ENCODE measurements at regions not wholly inside any gene's neighbourhood (a gene's known extent, or its start where the extent isn't known, plus 50 kb on each side); places are given as distances from the start of the nearest gene placed in this dataset.

DNA sequence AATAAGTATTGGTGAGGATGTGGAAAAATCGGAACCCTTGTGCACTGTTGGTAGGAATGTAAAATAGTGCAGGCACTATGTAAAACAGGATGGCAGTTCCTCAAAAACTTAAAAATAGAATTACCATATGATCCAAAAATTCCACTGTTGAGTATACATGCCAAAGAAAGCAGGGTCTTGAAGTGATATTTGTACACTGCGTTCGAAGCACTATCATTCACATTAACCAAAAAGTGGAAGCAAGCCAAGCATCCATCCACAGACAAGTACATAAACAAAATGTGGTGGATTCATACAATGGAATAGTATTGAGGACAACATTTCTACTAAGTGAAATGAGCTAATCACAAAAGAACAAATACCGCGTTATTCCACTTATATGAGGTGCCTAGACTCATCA is 200.7 kb downstream of the TJP1 start:
- 90% methylated on average over 5 of the region's 5 CpGs for WGBS
- no peak for TF ChIP-seq FOXA2 (IDR thresholded peaks at IDR 0.05)
- TF ChIP-seq RXRA (IDR thresholded peaks at IDR 0.05), result no peak
- TF ChIP-seq RAD21 (IDR thresholded peaks at IDR 0.05), result no peak
- TF ChIP-seq, protein P1, sequence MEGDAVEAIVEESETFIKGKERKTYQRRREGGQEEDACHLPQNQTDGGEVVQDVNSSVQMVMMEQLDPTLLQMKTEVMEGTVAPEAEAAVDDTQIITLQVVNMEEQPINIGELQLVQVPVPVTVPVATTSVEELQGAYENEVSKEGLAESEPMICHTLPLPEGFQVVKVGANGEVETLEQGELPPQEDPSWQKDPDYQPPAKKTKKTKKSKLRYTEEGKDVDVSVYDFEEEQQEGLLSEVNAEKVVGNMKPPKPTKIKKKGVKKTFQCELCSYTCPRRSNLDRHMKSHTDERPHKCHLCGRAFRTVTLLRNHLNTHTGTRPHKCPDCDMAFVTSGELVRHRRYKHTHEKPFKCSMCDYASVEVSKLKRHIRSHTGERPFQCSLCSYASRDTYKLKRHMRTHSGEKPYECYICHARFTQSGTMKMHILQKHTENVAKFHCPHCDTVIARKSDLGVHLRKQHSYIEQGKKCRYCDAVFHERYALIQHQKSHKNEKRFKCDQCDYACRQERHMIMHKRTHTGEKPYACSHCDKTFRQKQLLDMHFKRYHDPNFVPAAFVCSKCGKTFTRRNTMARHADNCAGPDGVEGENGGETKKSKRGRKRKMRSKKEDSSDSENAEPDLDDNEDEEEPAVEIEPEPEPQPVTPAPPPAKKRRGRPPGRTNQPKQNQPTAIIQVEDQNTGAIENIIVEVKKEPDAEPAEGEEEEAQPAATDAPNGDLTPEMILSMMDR (IDR thresholded peaks at IDR 0.05; ENCODE audit: low read depth, low read length, missing input control), result no peak
- TF ChIP-seq, protein P2, sequence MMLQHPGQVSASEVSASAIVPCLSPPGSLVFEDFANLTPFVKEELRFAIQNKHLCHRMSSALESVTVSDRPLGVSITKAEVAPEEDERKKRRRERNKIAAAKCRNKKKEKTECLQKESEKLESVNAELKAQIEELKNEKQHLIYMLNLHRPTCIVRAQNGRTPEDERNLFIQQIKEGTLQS (IDR thresholded peaks at IDR 0.05), result no peak
- TF ChIP-seq, protein P3, sequence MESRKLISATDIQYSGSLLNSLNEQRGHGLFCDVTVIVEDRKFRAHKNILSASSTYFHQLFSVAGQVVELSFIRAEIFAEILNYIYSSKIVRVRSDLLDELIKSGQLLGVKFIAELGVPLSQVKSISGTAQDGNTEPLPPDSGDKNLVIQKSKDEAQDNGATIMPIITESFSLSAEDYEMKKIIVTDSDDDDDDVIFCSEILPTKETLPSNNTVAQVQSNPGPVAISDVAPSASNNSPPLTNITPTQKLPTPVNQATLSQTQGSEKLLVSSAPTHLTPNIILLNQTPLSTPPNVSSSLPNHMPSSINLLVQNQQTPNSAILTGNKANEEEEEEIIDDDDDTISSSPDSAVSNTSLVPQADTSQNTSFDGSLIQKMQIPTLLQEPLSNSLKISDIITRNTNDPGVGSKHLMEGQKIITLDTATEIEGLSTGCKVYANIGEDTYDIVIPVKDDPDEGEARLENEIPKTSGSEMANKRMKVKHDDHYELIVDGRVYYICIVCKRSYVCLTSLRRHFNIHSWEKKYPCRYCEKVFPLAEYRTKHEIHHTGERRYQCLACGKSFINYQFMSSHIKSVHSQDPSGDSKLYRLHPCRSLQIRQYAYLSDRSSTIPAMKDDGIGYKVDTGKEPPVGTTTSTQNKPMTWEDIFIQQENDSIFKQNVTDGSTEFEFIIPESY (IDR thresholded peaks at IDR 0.05), result no peak
- TF ChIP-seq GABPA (IDR thresholded peaks at IDR 0.05 in 1 of 2, conservative IDR thresholded peaks at IDR 0.05 in 1 of 2), result no peak
- TF ChIP-seq, protein P4, sequence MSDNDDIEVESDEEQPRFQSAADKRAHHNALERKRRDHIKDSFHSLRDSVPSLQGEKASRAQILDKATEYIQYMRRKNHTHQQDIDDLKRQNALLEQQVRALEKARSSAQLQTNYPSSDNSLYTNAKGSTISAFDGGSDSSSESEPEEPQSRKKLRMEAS (IDR thresholded peaks at IDR 0.05), result no peak
- TF ChIP-seq NR2F2 (IDR thresholded peaks at IDR 0.05), result no peak
- TF ChIP-seq, protein P5, sequence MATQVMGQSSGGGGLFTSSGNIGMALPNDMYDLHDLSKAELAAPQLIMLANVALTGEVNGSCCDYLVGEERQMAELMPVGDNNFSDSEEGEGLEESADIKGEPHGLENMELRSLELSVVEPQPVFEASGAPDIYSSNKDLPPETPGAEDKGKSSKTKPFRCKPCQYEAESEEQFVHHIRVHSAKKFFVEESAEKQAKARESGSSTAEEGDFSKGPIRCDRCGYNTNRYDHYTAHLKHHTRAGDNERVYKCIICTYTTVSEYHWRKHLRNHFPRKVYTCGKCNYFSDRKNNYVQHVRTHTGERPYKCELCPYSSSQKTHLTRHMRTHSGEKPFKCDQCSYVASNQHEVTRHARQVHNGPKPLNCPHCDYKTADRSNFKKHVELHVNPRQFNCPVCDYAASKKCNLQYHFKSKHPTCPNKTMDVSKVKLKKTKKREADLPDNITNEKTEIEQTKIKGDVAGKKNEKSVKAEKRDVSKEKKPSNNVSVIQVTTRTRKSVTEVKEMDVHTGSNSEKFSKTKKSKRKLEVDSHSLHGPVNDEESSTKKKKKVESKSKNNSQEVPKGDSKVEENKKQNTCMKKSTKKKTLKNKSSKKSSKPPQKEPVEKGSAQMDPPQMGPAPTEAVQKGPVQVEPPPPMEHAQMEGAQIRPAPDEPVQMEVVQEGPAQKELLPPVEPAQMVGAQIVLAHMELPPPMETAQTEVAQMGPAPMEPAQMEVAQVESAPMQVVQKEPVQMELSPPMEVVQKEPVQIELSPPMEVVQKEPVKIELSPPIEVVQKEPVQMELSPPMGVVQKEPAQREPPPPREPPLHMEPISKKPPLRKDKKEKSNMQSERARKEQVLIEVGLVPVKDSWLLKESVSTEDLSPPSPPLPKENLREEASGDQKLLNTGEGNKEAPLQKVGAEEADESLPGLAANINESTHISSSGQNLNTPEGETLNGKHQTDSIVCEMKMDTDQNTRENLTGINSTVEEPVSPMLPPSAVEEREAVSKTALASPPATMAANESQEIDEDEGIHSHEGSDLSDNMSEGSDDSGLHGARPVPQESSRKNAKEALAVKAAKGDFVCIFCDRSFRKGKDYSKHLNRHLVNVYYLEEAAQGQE (IDR thresholded peaks at IDR 0.05), result no peak
- no peak for TF ChIP-seq TAF1 (conservative IDR thresholded peaks at IDR 0.05)
- no peak for TF ChIP-seq SP1 (IDR thresholded peaks at IDR 0.05)
- no peak for TF ChIP-seq HNF4A (conservative IDR thresholded peaks at IDR 0.05)
- TF ChIP-seq YY1 (IDR thresholded peaks at IDR 0.05), result no peak
- TF ChIP-seq HNF4G (IDR thresholded peaks at IDR 0.05), result no peak
- TF ChIP-seq JUND (IDR thresholded peaks at IDR 0.05), result no peak
- no peak for TF ChIP-seq EGR1 (IDR thresholded peaks at IDR 0.05; ENCODE audit: low read depth in 2 of 2)
- TF ChIP-seq FOXA1 (IDR thresholded peaks at IDR 0.05), result no peak
- Histone ChIP-seq H3K9ac (ENCODE audit: low read depth in 1 of 2, low read length in 2 of 2) (no peak overlapping the region), H3K27ac (ENCODE audit: low read depth in 1 of 2, low read length in 2 of 2) (no peak overlapping the region), H3K4me3 (ENCODE audit: low read depth in 1 of 3, low read length in 3 of 3) (no peak overlapping the region), H3K27me3 (ENCODE audit: control insufficient read depth in 4 of 4, insufficient read depth in 4 of 4, low read length in 3 of 4) (no peaks in the 10 kb centered on the region), H3K36me3 (ENCODE audit: control insufficient read depth in 4 of 4, insufficient read depth in 3 of 4, low read depth in 1 of 4, low read length in 3 of 4) (no peaks in the 10 kb centered on the region), H3K9me3 (ENCODE audit: control insufficient read depth in 4 of 4, low read length in 3 of 4) (no peaks in the 10 kb centered on the region), H3K4me1 (ENCODE audit: control insufficient read depth in 4 of 4, insufficient read depth in 4 of 4, low read length in 3 of 4) (no peaks in the 10 kb centered on the region)
- DNase-seq (ENCODE audit: low spot score), result no peak

Measured in liver (tissue), 8 donors.